ENCODE measurements at regions not wholly inside any gene's neighbourhood (a gene's known extent, or its start where the extent isn't known, plus 50 kb on each side); places are given as distances from the start of the nearest gene placed in this dataset.
A peak's percentile ranks its signal among the peaks of the same experiment; 100 is the strongest.

- H3K27ac ChIP-seq (ENCODE audit: low read depth, low read length), result peak overlapping the region; percentile 30
- Mint-ChIP-seq H3K9me3 (no peaks in the 10 kb centered on the region), H3K27me3 (ENCODE audit: insufficient read depth) (peaks cover 2% of the 10 kb centered on the region), H3K27ac (no peak overlapping the region), H3K36me3 (ENCODE audit: low read depth) (no peaks in the 10 kb centered on the region), H3K4me1 (no peaks in the 10 kb centered on the region), H3K4me3 (no peak overlapping the region)
- H3K9ac ChIP-seq (ENCODE audit: extremely low read depth, low read length, poor library complexity, severe bottlenecking), result no peak overlapping the region
- no peaks in the 10 kb centered on the region for H3K36me3 ChIP-seq (ENCODE audit: control insufficient read depth, insufficient read depth, low read length)
- TF ChIP-seq CTCF (conservative IDR thresholded peaks at IDR 0.05), result no peak
- 82% methylated on average over 4 of the region's 4 CpGs; no CpG with 5 or more reads in 1 of the 2 experiments for WGBS, 2 experiments (ENCODE audit: insufficient coverage in 1 of 2, insufficient read length in 1 of 2)
- H3K4me1 ChIP-seq (ENCODE audit: control insufficient read depth, insufficient read depth, low read length), result no peaks in the 10 kb centered on the region
- H3K9me3 ChIP-seq (ENCODE audit: control insufficient read depth, low read length), result no peaks in the 10 kb centered on the region
- no peak for DNase-seq
- H3K27me3 ChIP-seq (ENCODE audit: control insufficient read depth, insufficient read depth, low read length, poor library complexity, severe bottlenecking), result no peaks in the 10 kb centered on the region
- no peak overlapping the region for H3K4me3 ChIP-seq (ENCODE audit: low read length)
These were observed 389.0 kb upstream of the ETAA1 start for GRCh38 chr2:67008155-67008554.

GRCh38 chr2:67012165-67012564, 385.0 kb upstream of the ETAA1 start:
- Histone ChIP-seq H3K27me3 (ENCODE audit: control insufficient read depth, insufficient read depth, low read length, poor library complexity, severe bottlenecking) (no peaks in the 10 kb centered on the region), H3K9me3 (ENCODE audit: control insufficient read depth, low read length) (no peaks in the 10 kb centered on the region), H3K4me3 (ENCODE audit: low read length) (no peak overlapping the region), H3K36me3 (ENCODE audit: control insufficient read depth, insufficient read depth, low read length) (no peaks in the 10 kb centered on the region), H3K27ac (ENCODE audit: low read depth, low read length) (no peak overlapping the region), H3K9ac (ENCODE audit: extremely low read depth, low read length, poor library complexity, severe bottlenecking) (no peak overlapping the region), H3K4me1 (ENCODE audit: control insufficient read depth, insufficient read depth, low read length) (no peaks in the 10 kb centered on the region)
- DNase-seq, result no peak
- H3K9me3 Mint-ChIP-seq, result no peaks in the 10 kb centered on the region
- H3K27me3 Mint-ChIP-seq (ENCODE audit: insufficient read depth), result no peaks in the 10 kb centered on the region
- no peak for TF ChIP-seq CTCF (conservative IDR thresholded peaks at IDR 0.05)
- H3K4me3 Mint-ChIP-seq, result no peak overlapping the region
- no peaks in the 10 kb centered on the region for H3K4me1 Mint-ChIP-seq
- H3K36me3 Mint-ChIP-seq (ENCODE audit: low read depth), result no peaks in the 10 kb centered on the region
- no peak overlapping the region for H3K27ac Mint-ChIP-seq
- WGBS, 2 experiments (ENCODE audit: insufficient coverage in 1 of 2, insufficient read length in 1 of 2), result 90 to 94% methylated on average over 1 of the region's 1 CpG

GRCh38 chr2:67013821-67014220, 383.3 kb upstream of the ETAA1 start:
- Histone ChIP-seq H3K4me3 (ENCODE audit: low read length) (no peak overlapping the region), H3K9ac (ENCODE audit: extremely low read depth, low read length, poor library complexity, severe bottlenecking) (no peak overlapping the region), H3K27me3 (ENCODE audit: control insufficient read depth, insufficient read depth, low read length, poor library complexity, severe bottlenecking) (no peaks in the 10 kb centered on the region), H3K36me3 (ENCODE audit: control insufficient read depth, insufficient read depth, low read length) (no peaks in the 10 kb centered on the region), H3K9me3 (ENCODE audit: control insufficient read depth, low read length) (no peaks in the 10 kb centered on the region), H3K4me1 (ENCODE audit: control insufficient read depth, insufficient read depth, low read length) (no peaks in the 10 kb centered on the region), H3K27ac (ENCODE audit: low read depth, low read length) (no peak overlapping the region)
- Mint-ChIP-seq H3K27me3 (ENCODE audit: insufficient read depth) (no peaks in the 10 kb centered on the region), H3K4me1 (no peaks in the 10 kb centered on the region), H3K9me3 (no peaks in the 10 kb centered on the region), H3K36me3 (ENCODE audit: low read depth) (no peaks in the 10 kb centered on the region), H3K27ac (no peak overlapping the region), H3K4me3 (no peak overlapping the region)
- DNase-seq, result no peak
- 71% methylated on average over 1 of the region's 1 CpG; no CpG with 5 or more reads in 1 of the 2 experiments for WGBS, 2 experiments (ENCODE audit: insufficient coverage in 1 of 2, insufficient read length in 1 of 2)
- TF ChIP-seq CTCF (conservative IDR thresholded peaks at IDR 0.05), result no peak
